ENCODE measurements at regions not wholly inside any gene's neighbourhood (a gene's known extent, or its start where the extent isn't known, plus 50 kb on each side); places are given as distances from the start of the nearest gene placed in this dataset.

DNA sequence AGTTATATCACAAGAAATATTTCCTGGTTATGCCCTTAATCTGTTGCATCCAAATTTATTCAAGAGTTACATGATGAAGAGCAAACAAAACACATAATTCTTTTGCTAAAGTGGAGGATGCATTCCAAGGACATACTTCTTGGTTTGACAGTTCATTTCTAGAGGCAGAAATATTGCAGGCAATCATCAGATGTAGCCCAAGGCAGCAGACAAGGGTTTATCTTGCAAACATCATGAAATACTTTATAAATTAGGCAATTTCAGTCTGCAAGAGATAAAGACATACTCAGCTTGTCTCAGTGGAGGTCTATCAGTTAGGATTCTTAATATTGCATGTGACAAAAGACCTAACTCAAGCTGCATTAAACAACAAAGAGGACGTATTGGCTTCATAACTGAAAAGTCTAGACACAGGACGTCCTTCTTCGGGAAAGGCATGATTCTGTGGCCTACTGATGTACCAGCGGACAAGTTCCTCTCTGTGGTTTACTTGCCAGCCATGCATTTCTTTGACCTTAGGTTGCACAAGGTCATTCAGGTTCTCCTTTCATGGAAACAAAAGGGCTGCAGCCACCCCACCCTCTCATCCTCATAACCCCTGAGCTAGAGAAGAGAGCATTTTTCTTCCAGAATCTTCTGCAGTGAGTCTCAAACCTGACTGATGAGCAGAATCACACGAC, 204.1 kb downstream of the KATNAL1 start:
- in situ Hi-C loops (cut with HindIII; ENCODE audit: low pct_unique_long_range_greater_than_20kb, low sequenced_read_pairs) (no loop called here), intact Hi-C loops (cut with micrococcal nuclease; ENCODE audit: unreplicated experiment) (no loop called here)
- no peak for ATAC-seq
- Histone ChIP-seq H3K27me3 (ENCODE audit: control insufficient read depth, insufficient read depth, low read length) (no peaks in the 10 kb centered on the region), H3K9me3 (ENCODE audit: control insufficient read depth, insufficient read depth, low read depth, low read length) (no peaks in the 10 kb centered on the region), H3K4me1 (ENCODE audit: control insufficient read depth, insufficient read depth, low read length) (no peaks in the 10 kb centered on the region), H3K36me3 (ENCODE audit: control insufficient read depth, insufficient read depth, low read length) (no peaks in the 10 kb centered on the region), H3K4me3 (ENCODE audit: low read depth in 2 of 2, low read length in 2 of 2) (no peak overlapping the region), H3K27ac (ENCODE audit: low read length) (no peak overlapping the region)
- ChIA-PET CTCF (no interaction called here), POLR2A (interaction anchor here (0.6 kb wide), 1 partner anchor 351 kb away, joined by 3 read pairs; no protein-coding TSS in a partner anchor)
- TF ChIP-seq POLR2AphosphoS5 (IDR thresholded peaks at IDR 0.05; ENCODE audit: low read depth, low read length) = no peak
- TF ChIP-seq, protein P1, sequence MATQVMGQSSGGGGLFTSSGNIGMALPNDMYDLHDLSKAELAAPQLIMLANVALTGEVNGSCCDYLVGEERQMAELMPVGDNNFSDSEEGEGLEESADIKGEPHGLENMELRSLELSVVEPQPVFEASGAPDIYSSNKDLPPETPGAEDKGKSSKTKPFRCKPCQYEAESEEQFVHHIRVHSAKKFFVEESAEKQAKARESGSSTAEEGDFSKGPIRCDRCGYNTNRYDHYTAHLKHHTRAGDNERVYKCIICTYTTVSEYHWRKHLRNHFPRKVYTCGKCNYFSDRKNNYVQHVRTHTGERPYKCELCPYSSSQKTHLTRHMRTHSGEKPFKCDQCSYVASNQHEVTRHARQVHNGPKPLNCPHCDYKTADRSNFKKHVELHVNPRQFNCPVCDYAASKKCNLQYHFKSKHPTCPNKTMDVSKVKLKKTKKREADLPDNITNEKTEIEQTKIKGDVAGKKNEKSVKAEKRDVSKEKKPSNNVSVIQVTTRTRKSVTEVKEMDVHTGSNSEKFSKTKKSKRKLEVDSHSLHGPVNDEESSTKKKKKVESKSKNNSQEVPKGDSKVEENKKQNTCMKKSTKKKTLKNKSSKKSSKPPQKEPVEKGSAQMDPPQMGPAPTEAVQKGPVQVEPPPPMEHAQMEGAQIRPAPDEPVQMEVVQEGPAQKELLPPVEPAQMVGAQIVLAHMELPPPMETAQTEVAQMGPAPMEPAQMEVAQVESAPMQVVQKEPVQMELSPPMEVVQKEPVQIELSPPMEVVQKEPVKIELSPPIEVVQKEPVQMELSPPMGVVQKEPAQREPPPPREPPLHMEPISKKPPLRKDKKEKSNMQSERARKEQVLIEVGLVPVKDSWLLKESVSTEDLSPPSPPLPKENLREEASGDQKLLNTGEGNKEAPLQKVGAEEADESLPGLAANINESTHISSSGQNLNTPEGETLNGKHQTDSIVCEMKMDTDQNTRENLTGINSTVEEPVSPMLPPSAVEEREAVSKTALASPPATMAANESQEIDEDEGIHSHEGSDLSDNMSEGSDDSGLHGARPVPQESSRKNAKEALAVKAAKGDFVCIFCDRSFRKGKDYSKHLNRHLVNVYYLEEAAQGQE (IDR thresholded peaks at IDR 0.05; ENCODE audit: insufficient read depth in 1 of 2, low read depth in 2 of 2, low read length in 1 of 2) = no peak
- TF ChIP-seq SIN3A (IDR thresholded peaks at IDR 0.05; ENCODE audit: borderline replicate concordance, insufficient read depth, low read depth, low read length) = no peak
- no peak for TF ChIP-seq TCF7L2 (IDR thresholded peaks at IDR 0.05; ENCODE audit: low read depth, low read length)
- TF ChIP-seq, protein P2, sequence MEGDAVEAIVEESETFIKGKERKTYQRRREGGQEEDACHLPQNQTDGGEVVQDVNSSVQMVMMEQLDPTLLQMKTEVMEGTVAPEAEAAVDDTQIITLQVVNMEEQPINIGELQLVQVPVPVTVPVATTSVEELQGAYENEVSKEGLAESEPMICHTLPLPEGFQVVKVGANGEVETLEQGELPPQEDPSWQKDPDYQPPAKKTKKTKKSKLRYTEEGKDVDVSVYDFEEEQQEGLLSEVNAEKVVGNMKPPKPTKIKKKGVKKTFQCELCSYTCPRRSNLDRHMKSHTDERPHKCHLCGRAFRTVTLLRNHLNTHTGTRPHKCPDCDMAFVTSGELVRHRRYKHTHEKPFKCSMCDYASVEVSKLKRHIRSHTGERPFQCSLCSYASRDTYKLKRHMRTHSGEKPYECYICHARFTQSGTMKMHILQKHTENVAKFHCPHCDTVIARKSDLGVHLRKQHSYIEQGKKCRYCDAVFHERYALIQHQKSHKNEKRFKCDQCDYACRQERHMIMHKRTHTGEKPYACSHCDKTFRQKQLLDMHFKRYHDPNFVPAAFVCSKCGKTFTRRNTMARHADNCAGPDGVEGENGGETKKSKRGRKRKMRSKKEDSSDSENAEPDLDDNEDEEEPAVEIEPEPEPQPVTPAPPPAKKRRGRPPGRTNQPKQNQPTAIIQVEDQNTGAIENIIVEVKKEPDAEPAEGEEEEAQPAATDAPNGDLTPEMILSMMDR (IDR thresholded peaks at IDR 0.05) = no peak
- no TSS peak for BruUV-seq (replicated peaks)
- DNase-seq (ENCODE audit: low read depth, low spot score) = no peak

DNA sequence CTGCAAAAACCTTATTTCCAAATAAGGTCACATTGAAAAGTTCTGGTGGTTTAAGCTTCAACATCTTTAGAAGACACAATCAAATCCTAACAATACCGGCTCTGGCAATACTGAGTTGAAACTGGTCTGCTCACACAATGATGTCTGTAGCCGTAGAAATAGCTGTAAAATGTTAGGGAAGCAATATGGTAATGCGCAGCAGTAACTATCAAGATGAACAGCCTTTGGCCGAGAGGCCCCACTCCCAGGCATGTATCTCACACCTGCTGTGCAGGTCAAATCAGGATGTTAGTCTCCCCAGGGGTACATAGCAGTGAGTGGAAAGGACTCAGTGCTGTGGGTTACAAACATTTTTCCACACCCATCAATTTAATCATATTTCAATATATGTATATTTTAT, 207.1 kb downstream of the KATNAL1 start:
- intact Hi-C loops (cut with micrococcal nuclease; ENCODE audit: unreplicated experiment) = no loop called here

More for the DNA sequence above, 207.1 kb downstream of the KATNAL1 start:
- H3K4me3 ChIP-seq (ENCODE audit: low read depth in 2 of 2, low read length in 2 of 2) = no peak overlapping the region
- TF ChIP-seq POLR2AphosphoS5 (IDR thresholded peaks at IDR 0.05; ENCODE audit: low read depth, low read length) (no peak), TCF7L2 (IDR thresholded peaks at IDR 0.05; ENCODE audit: low read depth, low read length) (no peak), SIN3A (IDR thresholded peaks at IDR 0.05; ENCODE audit: borderline replicate concordance, insufficient read depth, low read depth, low read length) (no peak)
- TF ChIP-seq, protein P2 (IDR thresholded peaks at IDR 0.05) = no peak
- TF ChIP-seq, protein P1 (IDR thresholded peaks at IDR 0.05; ENCODE audit: insufficient read depth in 1 of 2, low read depth in 2 of 2, low read length in 1 of 2) = no peak
- no peaks in the 10 kb centered on the region for H3K27me3 ChIP-seq (ENCODE audit: control insufficient read depth, insufficient read depth, low read length)
- no peak for DNase-seq (ENCODE audit: low read depth, low spot score)
- in situ Hi-C loops (cut with HindIII; ENCODE audit: low pct_unique_long_range_greater_than_20kb, low sequenced_read_pairs) = no loop called here
- ChIA-PET POLR2A (no interaction called here), CTCF (no interaction called here)
- no peak overlapping the region for H3K27ac ChIP-seq (ENCODE audit: low read length)
- no peaks in the 10 kb centered on the region for H3K36me3 ChIP-seq (ENCODE audit: control insufficient read depth, insufficient read depth, low read length)
- no peaks in the 10 kb centered on the region for H3K4me1 ChIP-seq (ENCODE audit: control insufficient read depth, insufficient read depth, low read length)
- ATAC-seq = no peak
- BruUV-seq (replicated peaks) = no TSS peak
- H3K9me3 ChIP-seq (ENCODE audit: control insufficient read depth, insufficient read depth, low read depth, low read length) = no peaks in the 10 kb centered on the region
